HUES6 (cell line): ENCODE measurements at regions not wholly inside any gene's neighbourhood (a gene's known extent, or its start where the extent isn't known, plus 50 kb on each side); places are given as distances from the start of the nearest gene placed in this dataset.

Experiments
- H3K27ac ChIP-seq: 2 replicates; pipeline ENCODE4 v1.7.0; 2013; ENCODE audit warnings: low read depth, mild to moderate bottlenecking, low read length, inconsistent platforms
- H3K27me3 ChIP-seq: 2 replicates; pipeline ENCODE4 v1.6.1; 2013; ENCODE audit warnings: low read length; ENCODE audit not compliant: control insufficient read depth, insufficient read depth
- H3K36me3 ChIP-seq: 2 replicates; pipeline ENCODE4 v1.6.1; 2013; ENCODE audit warnings: low read length; ENCODE audit not compliant: control insufficient read depth, insufficient read depth
- H3K4me1 ChIP-seq: 2 replicates; pipeline ENCODE4 v1.6.1; 2013; ENCODE audit warnings: low read length; ENCODE audit not compliant: control insufficient read depth, insufficient read depth
- H3K4me3 ChIP-seq: 2 replicates; pipeline ENCODE4 v1.5.1; 2013; ENCODE audit warnings: low read depth, low read length
- H3K9ac ChIP-seq: one replicate; pipeline ENCODE4 v1.6.1; 2013; ENCODE audit warnings: mild to moderate bottlenecking, low read length
- H3K9me3 ChIP-seq: 2 replicates; pipeline ENCODE4 v1.6.1; 2013; ENCODE audit warnings: low read depth, low read length; ENCODE audit not compliant: control insufficient read depth, insufficient read depth

- Histone ChIP-seq H3K4me3 (no peak overlapping the region), H3K9ac (no peak overlapping the region), H3K27me3 (no peaks in the 10 kb centered on the region)
Measured at GRCh38 chr4:25547343-25547742, 108.3 kb upstream of the SLC34A2 start.

GRCh38 chr4:25549413-25549812, 106.2 kb upstream of the SLC34A2 start:
- no peak overlapping the region for H3K4me3 ChIP-seq
- H3K27me3 ChIP-seq = no peaks in the 10 kb centered on the region
- no peak overlapping the region for H3K9ac ChIP-seq
- no peak overlapping the region for H3K27ac ChIP-seq
- peaks cover 5% of the 10 kb centered on the region; the same call in 1 of the 2 replicates for H3K4me1 ChIP-seq
- H3K36me3 ChIP-seq = no peaks in the 10 kb centered on the region
- no peaks in the 10 kb centered on the region for H3K9me3 ChIP-seq

More at GRCh38 chr4:25547343-25547742, 108.3 kb upstream of the SLC34A2 start:
- Histone ChIP-seq H3K4me1 (no peaks in the 10 kb centered on the region), H3K9me3 (no peaks in the 10 kb centered on the region), H3K27ac (no peak overlapping the region), H3K36me3 (no peaks in the 10 kb centered on the region)

GRCh38 chr4:25550376-25551030, 105.1 kb upstream of the SLC34A2 start:
- H3K36me3 ChIP-seq = no peaks in the 10 kb centered on the region
- no peak overlapping the region for H3K9ac ChIP-seq
- no peaks in the 10 kb centered on the region for H3K9me3 ChIP-seq
- H3K4me3 ChIP-seq = no peak overlapping the region
- no peak overlapping the region for H3K27ac ChIP-seq
- no peaks in the 10 kb centered on the region for H3K27me3 ChIP-seq
- H3K4me1 ChIP-seq = peaks cover 5% of the 10 kb centered on the region; the same call in 1 of the 2 replicates

- Histone ChIP-seq H3K9me3 (no peaks in the 10 kb centered on the region), H3K36me3 (no peaks in the 10 kb centered on the region), H3K27me3 (no peaks in the 10 kb centered on the region), H3K9ac (no peak overlapping the region), H3K4me1 (peaks cover 5% of the 10 kb centered on the region; the same call in 1 of the 2 replicates), H3K27ac (no peak overlapping the region), H3K4me3 (no peak overlapping the region)
Measured at GRCh38 chr4:25551605-25552004, 104.0 kb upstream of the SLC34A2 start.

GRCh38 chr4:25552580-25553271, 102.9 kb upstream of the SLC34A2 start:
- Histone ChIP-seq H3K36me3 (no peaks in the 10 kb centered on the region), H3K27ac (no peak overlapping the region), H3K4me3 (no peak overlapping the region), H3K27me3 (no peaks in the 10 kb centered on the region), H3K9me3 (no peaks in the 10 kb centered on the region), H3K4me1 (peaks cover 5% of the 10 kb centered on the region; the same call in 1 of the 2 replicates), H3K9ac (no peak overlapping the region)

- Histone ChIP-seq H3K27ac (no peak overlapping the region), H3K27me3 (no peaks in the 10 kb centered on the region), H3K9me3 (no peaks in the 10 kb centered on the region), H3K36me3 (no peaks in the 10 kb centered on the region), H3K4me1 (no peaks in the 10 kb centered on the region), H3K9ac (no peak overlapping the region), H3K4me3 (no peak overlapping the region)
Measured at GRCh38 chr4:25559508-25559907, 96.1 kb upstream of the SLC34A2 start.

GRCh38 chr4:25560605-25561004, 95.0 kb upstream of the SLC34A2 start:
- Histone ChIP-seq H3K27me3 (no peaks in the 10 kb centered on the region), H3K4me3 (no peak overlapping the region), H3K27ac (no peak overlapping the region), H3K9me3 (no peaks in the 10 kb centered on the region), H3K4me1 (no peaks in the 10 kb centered on the region), H3K36me3 (no peaks in the 10 kb centered on the region), H3K9ac (no peak overlapping the region)

- H3K9ac ChIP-seq = no peak overlapping the region
- no peaks in the 10 kb centered on the region for H3K9me3 ChIP-seq
- no peaks in the 10 kb centered on the region for H3K36me3 ChIP-seq
- H3K27ac ChIP-seq = no peak overlapping the region
- H3K27me3 ChIP-seq = no peaks in the 10 kb centered on the region
- H3K4me1 ChIP-seq = peaks cover 6% of the 10 kb centered on the region
- no peak overlapping the region for H3K4me3 ChIP-seq
Measured at GRCh38 chr4:25563071-25563564, 92.5 kb upstream of the SLC34A2 start.

GRCh38 chr4:25564836-25565235, 90.8 kb upstream of the SLC34A2 start:
- Histone ChIP-seq H3K9ac (no peak overlapping the region), H3K36me3 (no peaks in the 10 kb centered on the region), H3K27ac (no peak overlapping the region)

GRCh38 chr4:25567253-25567652, 88.4 kb upstream of the SLC34A2 start:
- H3K4me1 ChIP-seq = peaks cover 10% of the 10 kb centered on the region
- no peaks in the 10 kb centered on the region for H3K27me3 ChIP-seq
- H3K4me3 ChIP-seq = no peak overlapping the region
- H3K27ac ChIP-seq = no peak overlapping the region
- H3K9ac ChIP-seq = no peak overlapping the region
- no peaks in the 10 kb centered on the region for H3K36me3 ChIP-seq
- H3K9me3 ChIP-seq = no peaks in the 10 kb centered on the region

More at GRCh38 chr4:25564836-25565235, 90.8 kb upstream of the SLC34A2 start:
- no peaks in the 10 kb centered on the region for H3K27me3 ChIP-seq
- peaks cover 10% of the 10 kb centered on the region for H3K4me1 ChIP-seq
- no peak overlapping the region for H3K4me3 ChIP-seq
- no peaks in the 10 kb centered on the region for H3K9me3 ChIP-seq

- Histone ChIP-seq H3K27ac (no peak overlapping the region), H3K9me3 (no peaks in the 10 kb centered on the region), H3K27me3 (no peaks in the 10 kb centered on the region), H3K9ac (no peak overlapping the region), H3K36me3 (no peaks in the 10 kb centered on the region), H3K4me3 (no peak overlapping the region), H3K4me1 (peaks cover 10% of the 10 kb centered on the region)
Measured at GRCh38 chr4:25569716-25570115, 85.9 kb upstream of the SLC34A2 start.
